HG03108 (cell line): ENCODE measurements at regions not wholly inside any gene's neighbourhood (a gene's known extent, or its start where the extent isn't known, plus 50 kb on each side); places are given as distances from the start of the nearest gene placed in this dataset.
"Not testable (repeated sequence)": the region's sequence is repeated elsewhere in the genome, so short reads cannot be mapped to it uniquely, and the experiment has no call there.

Source experiments
- ATAC-seq: cut with Tn5 transposase; IDR thresholded peaks from one replicate; pipeline ENCODE4 v1.9.1; 2021; ENCODE audit warnings: moderate library complexity; ENCODE audit not compliant: unreplicated experiment

DNA sequence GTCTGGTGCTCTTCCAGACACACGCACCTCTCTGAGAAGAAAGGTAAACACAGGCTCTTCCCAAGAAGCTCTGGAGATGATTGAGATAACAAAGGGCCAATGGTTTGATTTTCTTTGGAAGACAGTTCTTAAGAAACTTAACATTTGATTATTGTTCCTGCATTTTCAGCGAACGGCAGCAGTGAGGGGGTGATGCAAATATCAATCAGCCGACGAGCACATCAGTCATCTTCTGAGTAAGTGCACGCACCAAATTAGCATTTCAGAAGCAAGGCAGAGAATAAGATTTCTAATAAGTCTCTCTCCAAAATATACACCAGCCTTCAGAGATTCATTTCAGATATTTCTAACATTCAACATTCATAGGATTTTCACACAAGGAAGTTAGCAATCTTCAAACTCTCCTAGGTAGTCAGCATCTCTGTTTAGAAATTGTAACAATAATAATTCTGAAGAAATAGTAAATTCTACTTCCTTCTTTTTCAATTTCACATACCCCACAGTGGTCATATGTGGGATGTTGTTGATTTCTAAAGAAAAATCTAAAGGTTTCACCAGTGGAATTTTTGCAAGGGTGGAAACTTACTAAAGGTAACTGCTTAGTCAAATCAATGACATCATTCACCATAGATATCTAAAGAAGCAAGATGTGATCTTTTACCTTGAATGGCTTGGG, 250.3 kb downstream of the SEC61B start:
- no peak for ATAC-seq

DNA sequence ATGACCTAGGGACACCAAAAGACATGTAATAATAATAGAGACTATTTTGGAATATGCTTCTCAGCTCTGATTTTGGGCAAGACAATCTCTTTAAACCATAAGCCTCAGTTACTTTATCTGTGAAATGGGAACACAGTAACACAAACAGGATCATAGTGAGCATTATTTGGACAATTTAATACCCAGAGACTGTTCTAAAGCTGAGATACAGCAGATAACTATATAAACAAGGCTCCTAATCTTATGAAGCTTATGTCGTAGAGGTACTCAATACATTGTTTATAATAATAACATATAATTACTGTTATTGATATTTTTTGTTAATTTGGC, 250.8 kb downstream of the SEC61B start:
- no peak for ATAC-seq

DNA sequence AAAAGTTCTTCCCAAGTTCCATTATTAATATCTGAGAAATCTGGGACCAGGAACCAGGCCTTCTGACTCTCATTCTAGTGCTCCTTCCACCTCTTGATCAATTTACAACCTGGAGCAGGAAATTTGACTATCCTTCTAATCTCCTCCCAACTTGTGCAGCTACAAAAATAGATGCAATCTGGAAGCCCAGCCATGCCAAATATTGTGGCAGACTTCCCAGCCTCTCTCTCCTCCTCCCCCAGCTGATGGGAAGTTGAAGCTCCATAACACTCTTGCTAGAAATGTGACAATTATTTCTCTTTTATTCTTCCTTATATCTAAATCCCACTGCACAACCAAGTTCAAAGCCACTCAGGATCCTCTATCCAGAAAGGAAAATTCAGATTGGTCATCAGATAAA, 252.1 kb downstream of the SEC61B start:
- ATAC-seq: no peak

DNA sequence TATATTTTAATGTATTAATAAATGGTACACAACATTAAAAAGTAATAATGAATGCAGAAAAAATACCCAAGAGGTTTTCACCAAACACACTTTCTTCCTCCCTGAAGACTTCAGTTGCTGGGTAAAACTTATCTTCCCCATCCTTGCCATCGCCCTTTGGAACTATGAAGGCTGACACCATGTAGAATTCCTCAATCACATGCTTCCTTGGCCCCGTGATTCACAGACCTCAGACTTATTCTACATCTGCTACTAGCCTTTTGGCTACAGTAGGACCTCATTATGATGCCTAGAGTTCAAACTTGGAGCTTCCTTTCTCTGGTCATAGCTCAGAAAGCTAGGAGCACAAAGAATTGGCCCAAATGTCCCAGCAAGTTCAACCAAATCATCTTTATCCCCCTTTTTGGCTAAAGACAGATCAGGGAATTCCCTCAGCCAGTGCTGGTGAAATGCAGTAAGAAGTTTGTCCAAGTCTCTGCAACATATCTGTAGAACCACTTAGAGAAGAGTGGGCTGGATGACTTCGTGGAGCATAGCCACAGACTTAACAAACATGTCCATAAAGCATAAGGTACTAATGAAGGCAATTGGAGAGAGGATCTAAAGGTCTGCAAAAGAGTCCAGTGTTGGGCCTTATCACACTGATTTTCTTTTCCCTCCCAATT, 253.5 kb downstream of the SEC61B start:
- ATAC-seq: no peak

DNA sequence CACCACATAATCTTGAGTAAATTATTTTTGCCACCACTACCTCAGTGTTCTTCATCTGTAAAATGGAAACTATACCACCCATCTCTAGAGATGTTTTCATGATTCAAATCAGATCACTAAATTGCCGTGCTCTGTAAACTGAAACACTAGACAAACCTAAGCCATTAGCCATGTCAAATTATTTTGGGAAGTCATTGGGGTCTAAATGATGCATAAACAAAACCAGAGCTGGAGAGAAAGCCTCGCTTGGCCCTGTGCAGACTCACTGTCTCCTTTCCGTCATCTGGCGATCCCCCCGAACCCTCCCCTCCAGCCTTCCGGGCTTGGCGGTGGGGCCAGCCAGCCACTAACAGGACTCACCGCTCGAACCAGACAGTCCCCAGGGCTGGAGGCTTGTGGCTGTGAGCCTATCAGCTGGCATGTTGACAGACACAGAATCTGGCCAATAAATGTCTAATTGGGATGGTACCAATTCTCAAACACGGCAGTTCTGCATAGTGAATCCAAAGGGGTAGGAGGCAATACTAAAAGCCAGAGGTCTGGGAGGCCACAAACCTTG, 256.5 kb downstream of the SEC61B start:
- ATAC-seq: no peak

DNA sequence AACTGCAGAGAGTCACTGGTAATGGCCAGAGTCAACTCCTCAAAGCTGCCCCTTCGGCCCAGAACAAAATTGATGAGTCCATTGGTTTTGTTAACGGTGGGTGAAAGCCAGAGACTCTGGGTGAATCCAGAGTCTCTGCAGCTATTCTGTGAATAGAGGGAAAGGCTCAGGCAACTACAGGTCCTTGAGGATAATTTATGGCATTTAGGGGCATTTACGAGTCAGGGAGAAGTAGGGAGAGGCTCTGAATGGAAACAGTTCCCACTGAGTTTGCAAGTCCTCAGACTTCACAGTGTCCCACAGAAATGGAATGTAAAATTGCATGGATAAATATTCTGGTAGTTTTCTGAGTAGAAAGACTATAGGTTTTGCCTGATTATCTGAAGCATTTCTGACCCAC, 257.8 kb downstream of the SEC61B start:
- ATAC-seq: no peak

DNA sequence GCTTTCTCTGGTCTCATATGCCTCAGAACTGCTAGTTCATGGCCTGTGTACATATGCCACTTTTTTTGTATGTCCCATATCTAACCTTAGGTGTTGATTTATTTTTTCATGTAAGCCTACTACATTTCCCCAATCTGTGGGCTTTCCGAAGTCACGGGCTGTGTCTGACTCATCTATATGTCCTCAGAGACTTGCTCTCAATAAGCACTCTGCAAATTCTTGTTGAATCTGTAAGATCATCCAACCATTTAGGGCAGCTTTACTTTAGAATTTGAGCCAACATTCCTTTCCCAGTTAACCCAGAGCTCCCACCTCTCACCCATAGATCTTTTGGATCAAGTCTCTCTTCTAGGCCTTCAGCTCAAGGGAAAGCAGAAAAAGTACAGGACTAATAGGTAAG, 263.4 kb downstream of the SEC61B start:
- ATAC-seq: no peak

DNA sequence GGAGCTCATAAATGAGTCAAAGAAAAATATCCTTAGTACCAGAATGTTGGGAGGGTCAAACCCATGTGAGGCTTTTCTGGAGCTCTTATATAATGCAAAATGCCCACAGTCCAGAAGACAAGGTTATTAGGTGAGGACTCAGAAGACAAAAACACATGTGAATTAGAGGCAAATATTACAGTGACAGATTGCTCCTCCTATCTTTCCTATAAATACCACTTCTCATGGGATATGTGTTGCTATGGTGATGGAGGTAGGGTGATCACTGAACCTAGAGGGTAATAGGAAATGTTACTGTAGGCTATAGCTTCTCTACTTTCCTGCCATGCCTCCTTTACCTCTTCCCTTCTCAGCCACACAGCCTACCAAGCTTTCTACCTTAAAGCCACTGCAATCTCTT, 264.6 kb downstream of the SEC61B start:
- ATAC-seq: no peak

DNA sequence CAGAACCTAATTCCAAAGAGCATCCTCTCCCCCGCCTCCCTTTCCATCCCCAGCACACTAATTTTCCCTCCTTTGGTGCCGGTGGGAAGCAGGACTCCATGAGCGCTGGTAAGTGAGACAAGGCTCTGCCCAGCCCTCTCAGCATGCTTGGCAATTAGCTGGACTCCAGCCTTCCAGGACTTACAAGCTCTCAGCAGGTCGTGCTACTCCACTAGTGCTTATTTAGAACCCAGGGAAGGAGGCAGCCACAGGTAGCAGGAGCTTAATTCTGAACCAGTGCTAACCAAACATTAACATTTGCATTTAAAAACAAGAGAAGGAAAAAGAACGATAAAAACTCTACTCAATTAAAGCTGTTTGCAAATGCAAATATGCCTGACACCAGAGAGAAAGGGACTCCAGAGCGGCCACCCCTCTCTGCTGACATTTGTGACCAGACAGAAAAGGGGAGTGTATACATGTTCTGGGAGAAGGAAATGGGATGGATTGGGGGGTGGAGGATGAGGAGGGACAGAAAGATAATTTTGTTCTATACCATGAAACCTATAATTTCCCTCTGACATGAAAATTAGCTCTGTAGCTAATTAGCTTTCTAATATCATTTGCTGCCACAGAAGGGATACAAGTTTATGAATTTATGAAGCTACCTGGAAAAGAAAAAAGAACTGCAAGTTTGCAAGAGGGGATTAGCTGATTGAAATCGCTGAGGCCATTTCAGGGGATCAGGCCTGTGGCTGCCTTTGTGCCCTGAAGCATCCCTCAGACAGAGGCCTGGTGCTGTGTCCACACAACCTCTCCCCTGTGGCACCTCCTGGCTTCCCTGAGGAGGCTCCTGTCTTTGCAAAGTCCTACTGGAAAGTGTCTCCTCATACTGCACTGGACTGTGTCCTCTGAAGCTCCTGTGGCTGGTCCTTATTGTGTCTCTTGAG, 266.3 kb downstream of the SEC61B start:
- no peak for ATAC-seq

DNA sequence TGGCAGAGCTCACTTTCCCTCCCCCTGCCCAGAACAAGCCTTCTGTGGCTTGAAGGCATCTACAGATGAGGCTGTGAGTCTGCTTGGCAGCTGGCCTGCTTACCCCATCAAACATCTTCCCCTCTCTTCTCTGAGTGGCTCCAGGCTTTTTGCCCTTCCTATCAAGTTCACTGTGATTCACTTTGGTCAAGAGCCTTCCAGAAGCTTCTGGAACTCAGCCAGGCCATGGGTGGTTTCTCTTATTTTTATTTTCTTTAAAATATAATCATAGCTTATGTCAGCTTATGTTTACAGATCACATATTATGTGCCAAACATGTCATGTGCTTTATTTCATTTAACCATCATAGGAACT, 267.0 kb downstream of the SEC61B start:
- no peak for ATAC-seq

DNA sequence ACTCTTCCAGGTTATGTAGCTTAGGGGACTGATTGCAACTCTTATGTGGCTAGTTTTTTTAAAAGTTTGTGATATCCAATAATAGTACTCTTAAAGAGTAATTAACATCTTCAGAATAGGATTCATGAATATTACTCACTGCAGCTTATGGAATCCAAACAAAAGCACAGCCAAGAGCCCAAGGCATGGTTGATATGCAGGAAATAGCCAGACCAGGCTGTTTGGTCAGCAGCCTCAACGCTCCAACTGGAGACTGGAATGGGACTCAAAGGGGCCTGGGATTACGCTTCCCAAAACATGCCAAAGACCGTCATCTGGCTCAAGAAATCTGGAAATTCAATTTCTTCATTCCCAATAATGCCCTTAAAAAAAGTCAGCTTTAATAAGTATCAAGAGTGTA, 268.6 kb downstream of the SEC61B start:
- no peak for ATAC-seq

DNA sequence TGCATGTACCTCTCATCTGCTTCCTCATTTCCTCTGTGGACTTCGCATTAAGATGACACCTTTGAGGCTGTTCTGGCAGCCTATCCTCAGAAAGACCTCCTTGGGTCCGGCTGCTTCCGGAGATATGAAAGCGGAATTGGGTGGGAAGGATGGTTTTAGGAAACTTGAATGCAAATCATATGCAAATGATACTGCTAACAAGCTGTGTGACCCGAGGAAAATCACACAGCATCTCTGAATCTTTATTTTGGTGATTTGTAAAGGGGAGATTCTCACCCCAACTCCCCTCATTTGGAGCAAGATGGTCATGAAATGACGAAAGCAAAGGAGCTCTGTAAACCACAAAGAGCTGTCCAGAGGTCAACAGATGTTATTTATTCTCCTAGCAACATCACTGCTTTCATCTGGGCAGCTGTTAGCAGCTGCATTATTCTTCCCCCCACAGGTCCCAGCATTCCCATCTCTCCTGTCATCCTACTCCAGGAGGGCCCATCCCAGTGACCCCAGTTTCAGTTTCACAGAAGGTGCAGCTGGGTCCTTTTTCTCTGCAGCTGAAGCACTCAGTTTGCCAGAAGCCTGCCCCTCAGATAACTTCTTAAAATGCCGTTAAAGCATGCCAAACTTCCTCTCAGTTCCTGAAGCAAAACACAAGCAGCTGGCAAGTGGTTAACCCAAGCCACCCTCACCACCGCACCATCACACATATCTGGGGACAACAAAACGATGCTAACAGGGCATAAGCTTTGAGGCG, 269.5 kb downstream of the SEC61B start:
- no peak for ATAC-seq

DNA sequence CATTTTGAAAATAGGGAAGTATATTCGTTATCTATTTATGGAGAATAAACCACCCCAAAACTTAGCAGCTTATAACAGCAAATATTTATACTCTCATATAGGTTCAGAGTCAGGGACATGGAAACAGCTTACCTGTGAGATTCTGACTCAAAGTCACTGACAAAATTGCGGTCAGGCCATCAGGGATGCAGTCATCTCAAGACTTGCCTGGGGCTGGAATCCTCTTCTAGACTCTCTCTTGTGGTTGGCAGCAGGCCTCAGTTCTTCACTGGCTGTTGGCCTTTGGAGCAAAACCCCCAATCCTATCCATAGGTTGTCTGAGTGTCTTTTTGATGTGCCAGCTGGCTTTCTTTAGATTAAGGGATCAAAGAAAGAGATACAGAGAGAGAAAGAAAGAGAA, 275.6 kb downstream of the SEC61B start:
- no peak for ATAC-seq

DNA sequence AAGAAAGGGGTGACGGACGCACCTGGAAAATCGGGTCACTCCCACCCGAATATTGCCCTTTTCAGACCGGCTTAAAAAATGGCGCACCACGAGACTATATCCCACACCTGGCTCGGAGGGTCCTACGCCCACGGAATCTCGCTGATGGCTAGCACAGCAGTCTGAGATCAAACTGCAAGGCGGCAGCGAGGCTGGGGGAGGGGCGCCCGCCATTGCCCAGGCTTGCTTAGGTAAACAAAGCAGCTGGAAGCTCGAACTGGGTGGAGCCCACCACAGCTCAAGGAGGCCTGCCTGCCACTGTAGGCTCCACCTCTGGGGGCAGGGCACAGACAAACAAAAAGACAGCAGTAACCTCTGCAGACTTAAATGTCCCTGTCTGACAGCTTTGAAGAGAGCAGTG, 276.9 kb downstream of the SEC61B start:
- ATAC-seq: not testable (repeated sequence)

DNA sequence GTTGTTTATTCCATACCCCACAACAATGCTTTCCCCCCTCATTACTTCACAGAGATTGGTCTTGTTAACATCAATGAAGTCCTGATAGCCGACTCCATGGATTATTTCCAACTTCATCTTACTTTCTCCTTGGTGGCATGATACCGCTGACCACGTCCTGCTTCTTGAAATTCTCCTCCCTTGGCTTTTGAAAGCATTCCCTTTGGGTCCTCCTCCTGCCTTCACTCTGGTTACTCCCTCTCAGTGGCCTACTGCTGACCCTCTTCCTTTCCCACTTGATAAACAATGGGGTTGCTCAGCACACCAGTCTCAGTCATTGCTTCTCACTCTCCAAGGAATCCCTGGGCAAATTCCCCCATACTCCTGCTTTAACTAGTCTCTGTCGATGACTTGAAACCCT, 283.9 kb downstream of the SEC61B start:
- ATAC-seq: no peak

DNA sequence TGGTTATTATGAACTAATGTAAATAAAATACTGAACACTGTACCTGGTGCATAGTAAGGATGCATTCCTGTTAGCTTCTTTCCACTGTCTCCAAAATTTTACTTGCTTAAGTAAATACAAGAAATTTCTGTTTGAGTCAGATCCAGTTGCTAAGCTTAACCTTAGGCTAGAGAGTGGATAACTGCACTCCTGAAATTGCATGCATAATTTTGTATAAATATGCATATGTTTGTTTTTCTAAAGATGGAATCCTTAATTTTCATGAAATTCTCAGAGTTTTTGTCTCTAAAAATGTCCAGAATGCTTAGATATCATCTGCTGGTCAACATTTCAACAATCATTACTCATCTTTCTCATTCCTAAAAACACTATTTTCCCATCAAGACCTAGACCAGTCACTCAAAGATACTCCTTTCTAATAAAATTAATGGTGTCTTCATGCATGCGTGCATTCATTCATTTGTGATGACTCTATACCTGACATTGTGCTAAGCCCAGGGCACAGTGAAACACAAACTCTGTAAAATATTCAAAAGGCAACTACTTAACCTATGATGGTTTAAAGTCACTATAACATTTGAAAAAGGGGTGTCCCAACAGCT, 284.8 kb downstream of the SEC61B start:
- ATAC-seq: no peak

DNA sequence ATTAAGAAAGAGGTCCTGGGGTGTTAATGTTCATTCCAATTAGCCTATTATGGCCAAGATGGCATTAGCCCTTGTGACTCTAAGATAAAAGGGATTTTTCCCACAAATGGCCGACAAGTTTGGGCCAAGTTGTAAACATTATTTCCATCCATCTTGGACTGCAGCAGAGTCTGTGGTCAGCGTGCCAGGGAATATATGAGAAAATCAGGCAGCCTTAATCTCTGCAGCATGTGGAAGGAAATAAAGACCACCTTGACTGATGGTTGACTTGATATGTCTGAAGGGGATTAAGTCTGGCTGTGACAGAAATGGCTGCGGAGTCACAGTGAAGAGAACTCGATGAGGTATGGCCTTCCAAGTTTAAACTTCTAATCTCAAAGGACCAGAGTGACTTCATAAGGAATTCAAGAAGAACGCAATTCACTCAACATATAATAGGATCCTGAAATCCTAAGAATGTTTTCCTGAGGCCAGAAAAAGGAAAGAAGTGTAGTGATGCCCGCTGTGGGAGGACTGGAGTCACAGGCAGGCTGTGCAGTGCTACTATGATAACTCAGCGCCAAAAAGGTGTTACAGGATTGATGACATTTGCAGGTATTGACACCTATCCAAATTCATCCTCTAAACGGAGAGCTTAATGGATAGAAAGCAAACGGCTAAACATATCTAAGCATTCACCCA, 287.1 kb downstream of the SEC61B start:
- ATAC-seq: no peak

DNA sequence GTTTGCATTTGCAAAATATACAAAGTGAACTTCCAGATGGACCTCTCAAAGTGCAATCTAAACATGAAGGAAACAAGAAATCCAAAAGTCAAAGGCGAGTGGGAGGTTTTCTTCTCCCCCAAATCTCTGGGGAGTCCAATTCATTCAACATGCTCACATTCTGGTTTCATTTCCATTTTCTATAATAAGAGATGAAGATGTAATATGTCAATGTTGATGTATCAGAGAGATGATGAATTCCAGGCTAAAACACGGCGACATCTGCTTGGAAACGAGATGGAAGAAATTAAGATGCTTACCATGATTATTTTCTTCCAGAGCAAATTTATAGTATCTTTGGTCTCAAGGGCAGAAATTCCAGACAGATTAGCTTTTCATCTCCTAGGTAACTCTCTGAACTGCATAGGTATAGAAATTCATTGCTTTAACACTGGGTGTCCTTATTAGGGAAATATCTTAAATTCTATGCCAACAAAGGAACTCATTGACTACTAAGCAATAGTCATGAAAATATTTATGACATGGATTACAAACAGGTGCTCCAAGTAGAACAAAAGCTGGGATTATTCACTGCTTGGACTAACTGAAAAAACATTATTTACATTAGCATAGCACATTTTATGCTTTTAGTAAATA, 287.9 kb downstream of the SEC61B start:
- ATAC-seq: no peak

DNA sequence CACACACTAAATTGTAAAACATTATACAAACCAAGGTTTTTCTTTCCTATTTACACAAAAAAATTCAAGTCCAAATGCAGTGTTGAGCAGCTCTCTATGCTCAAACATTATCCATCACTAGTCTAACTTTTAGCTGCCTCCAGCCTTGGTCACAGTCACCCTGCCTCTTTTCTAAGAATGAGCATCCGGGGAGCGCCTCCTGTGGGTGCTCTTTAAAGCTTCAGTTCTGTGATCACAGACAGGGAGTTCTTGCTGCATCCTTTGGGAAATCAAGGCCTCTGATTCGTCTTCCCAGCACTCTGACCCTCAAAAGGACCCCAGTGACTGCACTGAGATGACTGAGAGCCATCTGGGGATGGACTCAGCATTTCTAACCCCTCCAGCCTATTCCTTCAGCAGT, 289.6 kb downstream of the SEC61B start:
- no peak for ATAC-seq
